ENCODE measurements at regions not wholly inside any gene's neighbourhood (a gene's known extent, or its start where the extent isn't known, plus 50 kb on each side); places are given as distances from the start of the nearest gene placed in this dataset.

DNA sequence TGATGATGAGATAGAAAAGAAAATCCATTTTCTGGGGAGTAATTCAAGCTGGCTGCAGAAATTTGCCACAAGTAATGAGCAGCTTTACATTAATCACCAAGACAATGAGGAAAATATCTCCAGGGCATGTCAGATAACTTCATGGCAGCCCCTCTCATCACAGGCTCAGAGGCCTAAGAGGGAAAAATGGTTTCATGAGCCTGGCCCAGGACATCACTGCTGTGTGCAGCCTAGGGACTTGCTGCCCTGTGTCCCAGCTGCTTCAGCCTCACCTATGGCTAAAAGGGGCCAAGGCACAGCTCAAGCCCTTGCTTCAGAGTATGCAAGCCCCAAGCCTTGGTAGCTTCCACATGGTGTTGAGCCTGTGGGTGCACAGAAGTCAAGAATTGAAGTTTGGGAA lies 161.7 kb downstream of the OPA1 start:
- no peak for DNase-seq (ENCODE audit: low read depth in 2 of 2)

DNA sequence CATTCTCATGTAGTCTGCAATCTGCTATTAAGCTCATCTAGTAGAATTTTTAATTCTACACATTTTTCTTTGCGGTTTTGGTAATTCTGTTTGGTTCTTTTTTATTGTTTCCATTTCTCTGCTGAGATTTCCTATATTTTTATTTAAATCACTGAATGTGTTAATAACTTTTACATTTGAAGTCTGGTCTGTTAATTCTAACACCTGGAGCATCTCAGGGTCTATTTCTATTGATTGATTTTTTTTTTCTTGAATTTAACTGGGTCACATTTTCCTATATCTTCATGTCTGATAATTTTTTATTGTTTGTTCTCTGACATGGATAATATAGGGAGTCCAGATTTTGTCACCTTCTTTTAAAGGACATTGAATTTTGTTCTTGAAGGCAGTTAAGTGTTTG lies 163.5 kb downstream of the OPA1 start:
- DNase-seq (ENCODE audit: low read depth in 2 of 2): no peak

DNA sequence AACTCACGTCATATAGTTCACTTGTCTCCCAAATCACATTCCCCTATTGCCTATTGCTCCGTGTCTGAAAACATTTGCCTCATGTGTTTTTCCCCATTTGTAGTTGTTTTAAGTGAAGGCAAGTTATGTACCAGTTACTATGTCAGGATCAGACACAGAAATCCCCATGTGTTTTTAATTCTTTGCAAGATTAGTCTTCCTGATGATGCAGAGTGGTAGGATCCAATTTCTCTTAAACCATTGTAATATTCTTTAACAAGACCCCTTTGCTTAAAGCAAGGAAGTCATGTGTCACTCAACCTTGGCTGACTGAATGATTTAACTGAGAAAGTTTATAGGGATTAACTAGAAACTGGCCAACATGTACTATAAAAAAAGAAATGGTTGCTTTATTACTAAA lies 164.4 kb downstream of the OPA1 start:
- DNase-seq (ENCODE audit: low read depth in 2 of 2): no peak

DNA sequence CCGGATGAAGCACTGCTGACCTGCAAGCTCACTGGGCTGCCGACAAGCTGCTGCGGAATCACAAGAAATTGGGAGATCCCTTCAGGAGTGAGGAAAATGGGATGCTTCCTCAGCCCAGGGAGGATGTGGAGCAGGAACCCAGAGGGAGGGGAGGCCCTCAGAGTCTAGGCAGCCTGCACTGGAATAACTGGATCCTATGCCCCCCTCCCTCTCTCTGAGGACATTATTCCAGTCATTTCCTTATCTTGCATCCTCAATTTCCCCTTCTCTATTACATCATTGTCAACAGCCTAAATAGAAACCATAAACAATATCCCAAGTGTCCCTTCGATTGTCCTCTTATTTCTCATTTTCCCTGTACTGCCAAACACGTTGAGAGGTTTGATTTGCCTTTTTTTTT lies 169.0 kb downstream of the OPA1 start:
- DNase-seq (ENCODE audit: low read depth in 2 of 2): no peak

DNA sequence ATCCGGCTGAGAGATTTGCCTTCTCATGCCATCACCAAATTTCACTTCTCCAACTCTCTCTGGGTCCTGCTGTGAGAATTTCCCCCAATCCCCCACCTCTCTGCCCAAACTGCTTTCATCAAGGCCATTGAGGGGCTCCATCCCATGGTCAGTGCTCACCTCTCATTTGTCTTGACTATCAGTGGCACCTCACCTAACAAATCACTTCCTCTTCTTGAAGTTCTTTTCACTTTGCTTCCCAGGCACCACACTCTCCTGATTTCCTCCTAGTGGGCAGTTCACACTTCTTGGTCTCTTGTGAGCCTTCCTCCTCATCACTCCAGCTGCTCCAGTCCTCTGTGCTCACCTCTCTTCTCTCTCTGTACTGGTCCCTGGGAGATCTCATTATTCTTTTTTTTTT lies 169.6 kb downstream of the OPA1 start:
- DNase-seq (ENCODE audit: low read depth in 2 of 2): no peak

DNA sequence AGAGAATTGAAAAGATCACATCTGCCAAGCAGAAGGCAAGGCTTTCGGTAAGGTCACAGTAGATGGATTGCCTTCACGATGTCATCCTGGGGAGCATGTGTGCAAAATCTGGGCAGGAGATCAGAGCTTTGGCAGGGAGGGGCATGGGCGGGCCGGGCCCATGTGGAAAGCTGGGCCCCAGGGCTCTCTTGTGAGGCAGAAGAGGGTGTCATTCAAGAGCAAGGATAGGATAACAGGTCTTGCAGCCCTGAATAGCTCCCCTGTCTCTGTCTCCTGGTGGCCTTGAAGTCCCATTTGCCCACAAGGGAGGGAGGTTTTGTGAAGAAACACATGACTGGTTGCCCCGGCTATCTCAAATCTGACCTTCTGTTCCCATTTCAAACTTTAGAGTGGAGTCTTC lies 172.0 kb downstream of the OPA1 start:
- DNase-seq (ENCODE audit: low read depth in 2 of 2): no peak

DNA sequence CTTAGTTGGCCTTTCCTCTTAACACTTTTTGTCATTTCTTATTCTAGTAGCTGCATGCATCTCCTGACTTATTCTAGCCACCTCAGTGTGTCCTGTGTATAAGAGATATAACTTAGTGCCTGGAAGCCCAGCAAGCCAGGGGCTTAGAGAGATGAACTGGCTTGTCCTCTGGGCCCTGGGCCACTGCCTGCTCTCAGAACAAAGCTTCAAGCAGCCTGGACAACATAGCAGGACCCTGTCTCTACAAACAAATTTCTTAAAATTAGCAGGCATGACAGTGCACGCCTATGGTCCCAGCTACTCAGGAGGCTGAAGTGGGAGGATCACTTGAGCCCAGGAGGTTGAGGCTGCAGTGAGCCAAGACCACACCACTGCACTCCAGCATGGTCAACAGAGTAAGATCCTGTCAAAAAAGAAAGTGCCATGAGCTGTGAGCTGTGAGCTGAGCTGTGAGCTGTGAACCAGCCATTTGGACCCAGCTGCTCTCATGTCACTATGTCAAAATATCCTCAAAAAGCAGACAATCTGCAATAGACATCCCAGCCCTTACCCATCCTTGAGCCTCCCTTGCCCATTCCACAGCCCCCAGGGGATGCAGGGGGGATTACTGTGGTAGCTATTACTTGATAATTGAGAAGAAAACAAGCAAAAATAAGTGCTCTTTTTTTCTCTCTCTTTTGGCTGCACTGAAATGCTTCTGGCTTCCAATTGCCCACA lies 174.5 kb downstream of the OPA1 start:
- no peak for DNase-seq (ENCODE audit: low read depth in 2 of 2)

DNA sequence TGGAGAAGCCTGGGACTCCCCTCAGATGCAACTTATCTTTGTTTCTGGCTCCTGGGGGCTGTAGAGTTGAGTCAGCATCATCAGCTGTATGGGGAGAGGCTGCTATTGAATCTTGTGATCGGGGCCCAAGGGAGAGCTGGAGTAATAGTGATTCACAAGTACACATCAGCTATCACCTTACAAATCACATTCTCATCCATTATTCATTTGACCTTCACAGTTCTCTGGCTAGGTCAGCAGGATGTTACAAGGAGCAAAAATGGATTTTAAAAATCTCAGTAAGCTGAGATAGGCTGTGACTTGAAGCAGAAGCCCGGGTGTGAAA lies 175.0 kb downstream of the OPA1 start:
- no peak for DNase-seq (ENCODE audit: low read depth in 2 of 2)

DNA sequence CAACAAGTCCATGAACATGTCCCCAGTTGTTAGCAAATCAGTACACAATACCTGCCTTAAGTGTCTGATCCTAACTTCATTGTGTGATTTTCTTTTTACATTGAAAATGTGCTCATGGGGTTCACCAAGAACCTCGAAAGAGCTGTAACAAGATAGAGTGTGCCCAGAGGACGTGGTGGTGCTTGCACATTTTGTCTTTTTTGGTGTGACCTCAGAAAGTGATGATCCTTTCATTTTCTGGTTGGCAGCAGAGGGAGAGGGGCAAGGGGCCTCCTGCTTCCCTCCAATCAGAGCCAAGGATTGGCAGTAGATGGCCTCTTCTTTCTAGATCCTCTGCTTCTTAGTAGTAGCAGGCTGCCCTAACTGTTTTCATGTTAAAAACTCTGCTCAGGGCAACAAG lies 176.4 kb downstream of the OPA1 start:
- DNase-seq (ENCODE audit: low read depth in 2 of 2): no peak

DNA sequence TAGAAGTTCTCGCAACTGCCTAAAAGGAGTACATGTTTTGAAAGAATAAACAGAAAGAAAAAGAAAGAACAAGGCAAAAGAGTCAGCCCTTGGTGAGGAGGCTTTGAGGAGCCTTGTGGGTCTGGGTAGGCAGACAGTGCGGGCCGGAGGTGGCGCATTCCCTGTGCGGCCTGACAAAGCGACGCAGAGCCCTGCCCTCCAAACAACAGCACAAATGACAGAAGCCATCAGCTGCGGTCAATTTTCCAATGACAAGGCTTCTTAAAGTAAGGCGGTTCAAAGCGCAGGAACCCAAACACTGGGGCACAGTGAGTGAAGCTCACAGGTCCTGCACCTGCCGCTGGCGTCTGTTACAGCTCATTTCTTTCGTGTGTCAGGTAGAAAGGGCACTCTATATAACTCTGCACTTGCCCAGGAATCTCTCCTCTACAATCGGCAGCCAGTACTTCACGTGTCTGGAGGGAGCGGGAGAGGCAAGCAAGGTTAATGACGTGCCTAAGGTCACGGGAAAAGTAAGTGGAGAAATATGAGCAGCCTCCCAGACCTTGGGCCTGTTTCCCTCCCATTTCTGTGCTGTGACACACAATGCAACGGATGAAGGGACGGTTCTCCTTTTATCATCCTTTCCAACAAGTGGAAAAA lies 178.1 kb downstream of the OPA1 start:
- no peak for DNase-seq (ENCODE audit: low read depth in 2 of 2)

DNA sequence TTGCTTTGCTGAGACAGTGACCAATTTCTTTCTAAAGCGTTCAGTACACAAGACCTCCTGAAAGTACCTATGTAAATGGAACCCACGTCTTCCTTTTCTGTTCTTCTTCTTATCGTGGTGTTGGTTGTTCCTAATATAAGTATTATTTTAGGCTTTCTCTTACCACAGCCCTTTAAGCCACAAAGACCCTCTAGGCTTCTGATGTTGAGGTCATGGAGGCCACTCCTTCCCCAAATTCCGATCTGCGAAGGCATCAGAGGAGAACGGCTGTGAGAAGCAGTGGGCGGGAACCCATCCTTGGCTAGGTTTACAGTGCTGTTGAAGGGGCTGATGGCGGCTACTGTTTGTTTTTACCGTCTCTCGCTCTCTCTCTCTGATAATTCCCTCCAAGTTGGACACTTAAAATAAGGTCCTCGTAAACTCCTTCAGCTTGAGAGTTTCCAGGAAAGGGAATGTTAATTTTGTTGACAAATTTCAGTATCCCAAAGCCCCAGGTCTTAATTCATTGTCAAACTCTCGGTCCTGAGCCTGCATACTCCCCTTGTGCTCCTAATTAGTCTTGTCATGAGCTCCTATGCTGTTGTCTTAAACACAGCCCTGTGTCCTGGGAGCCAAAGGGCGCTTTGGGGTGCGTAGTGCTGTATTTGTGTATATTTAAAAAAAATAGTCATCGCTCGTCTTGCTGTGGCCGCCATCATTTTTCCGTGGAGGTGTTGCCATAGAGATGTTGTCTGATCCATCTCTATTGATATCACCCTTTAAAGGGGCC lies 178.8 kb downstream of the OPA1 start:
- DNase-seq (ENCODE audit: low read depth in 2 of 2): no peak

DNA sequence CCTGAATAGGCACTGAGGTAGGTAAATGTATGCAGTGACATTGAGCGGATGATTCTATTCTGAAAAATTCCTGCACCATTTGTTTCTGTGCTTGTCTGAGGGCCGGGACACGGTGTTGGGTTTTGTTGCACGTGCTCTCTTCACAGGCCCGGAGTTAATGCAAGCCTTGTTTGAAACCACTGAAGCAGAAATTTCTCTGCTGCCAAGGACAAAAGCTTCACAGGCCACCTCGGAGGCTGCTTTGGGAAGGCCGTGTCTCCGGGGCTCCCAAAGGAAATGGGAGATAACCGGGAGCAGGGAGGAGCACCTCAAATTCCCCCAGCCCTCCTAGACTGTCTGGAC lies 179.4 kb downstream of the OPA1 start:
- no peak for DNase-seq (ENCODE audit: low read depth in 2 of 2)

DNA sequence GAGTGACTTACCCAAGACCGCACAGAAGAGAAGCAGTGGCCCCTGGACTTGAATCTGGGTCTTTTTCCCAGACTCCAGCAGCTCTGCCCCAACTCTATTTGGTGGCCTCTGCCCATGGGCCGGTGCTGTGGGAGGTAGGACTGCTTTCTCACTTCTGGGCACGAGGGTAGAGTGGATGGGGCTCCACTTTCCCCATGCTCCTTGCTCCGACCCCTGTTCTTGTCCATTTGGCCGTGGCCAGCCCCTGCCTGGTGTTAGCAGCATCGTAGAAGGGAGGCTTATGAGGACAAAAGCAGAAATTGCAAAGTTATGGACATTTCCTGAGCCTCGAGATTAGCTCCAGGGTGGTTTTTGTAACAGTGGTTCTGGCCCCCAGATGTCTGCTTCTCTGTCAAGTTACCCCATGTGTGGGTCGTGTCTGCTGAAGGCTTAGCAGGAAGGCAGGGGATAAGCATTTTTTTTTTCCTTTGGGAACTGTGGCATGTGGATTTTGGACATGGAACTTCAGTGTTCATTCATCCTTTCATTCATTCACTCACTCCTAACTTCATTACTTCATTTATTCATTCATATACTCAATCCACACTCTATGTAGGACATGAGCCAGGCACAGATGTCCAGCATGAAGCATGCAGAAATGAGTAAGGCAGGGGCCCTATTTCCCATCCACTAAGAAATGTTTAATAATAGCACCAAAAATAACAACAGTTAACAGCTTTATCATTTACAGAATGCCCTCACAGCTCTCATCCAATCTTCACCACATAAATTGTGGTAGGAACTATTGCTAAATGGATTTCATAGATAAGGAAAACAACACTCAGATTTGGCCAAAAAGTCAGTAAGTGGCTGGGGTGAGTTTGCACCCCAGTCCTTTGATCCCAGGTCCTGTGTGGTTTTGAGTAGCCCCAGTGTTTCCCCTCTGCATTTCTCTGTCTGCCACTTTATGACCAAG lies 180.5 kb downstream of the OPA1 start:
- DNase-seq (ENCODE audit: low read depth in 2 of 2): no peak

DNA sequence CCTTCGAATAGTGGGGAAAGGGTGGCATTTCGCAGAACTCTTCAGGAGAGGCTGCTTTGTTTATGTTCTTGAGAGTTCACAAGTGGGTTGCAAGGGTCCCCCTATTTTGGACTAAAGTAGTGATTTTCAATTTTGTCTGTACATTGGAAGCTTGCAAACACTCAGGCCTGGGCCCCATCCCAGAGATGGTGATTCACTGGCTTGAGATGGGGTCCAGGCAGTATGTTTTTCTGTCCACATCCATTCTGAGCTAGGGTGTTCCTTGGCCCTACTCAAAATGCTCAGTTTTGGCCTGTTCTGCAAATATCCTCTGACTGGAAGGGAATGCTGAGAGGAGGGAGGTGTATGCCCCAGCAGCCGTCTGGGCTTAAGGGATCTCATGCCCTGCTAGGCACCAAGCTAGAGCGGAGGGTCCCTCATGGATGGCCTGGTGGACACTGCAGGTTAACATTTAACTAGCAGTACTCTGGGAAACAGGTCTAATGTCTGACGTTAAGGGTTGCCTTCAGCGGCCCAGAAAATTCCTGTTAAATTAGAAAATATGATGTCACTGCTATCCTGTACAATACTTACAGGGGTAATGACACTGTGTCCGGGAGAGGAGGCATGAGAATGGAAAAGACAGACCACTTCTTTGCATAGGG lies 181.4 kb downstream of the OPA1 start:
- no peak for DNase-seq (ENCODE audit: low read depth in 2 of 2)

DNA sequence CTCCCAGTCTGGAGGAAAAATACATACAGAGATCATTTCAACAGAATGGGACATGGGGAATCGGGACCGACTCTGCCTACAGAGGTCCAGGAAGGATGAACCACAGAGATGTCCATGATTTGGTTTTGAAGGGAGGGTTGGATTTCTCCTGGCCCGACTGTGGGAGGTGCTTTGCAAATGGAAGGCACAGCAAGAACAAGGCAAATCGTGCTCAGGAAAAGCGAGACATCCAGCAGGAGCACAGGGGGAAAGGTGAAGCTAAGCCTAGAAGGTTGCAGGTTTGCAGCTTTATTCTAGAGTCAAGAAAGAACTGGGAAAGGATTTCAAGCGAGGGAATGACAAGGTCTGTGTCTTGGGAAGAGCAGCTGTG lies 181.9 kb downstream of the OPA1 start:
- no peak for DNase-seq (ENCODE audit: low read depth in 2 of 2)

DNA sequence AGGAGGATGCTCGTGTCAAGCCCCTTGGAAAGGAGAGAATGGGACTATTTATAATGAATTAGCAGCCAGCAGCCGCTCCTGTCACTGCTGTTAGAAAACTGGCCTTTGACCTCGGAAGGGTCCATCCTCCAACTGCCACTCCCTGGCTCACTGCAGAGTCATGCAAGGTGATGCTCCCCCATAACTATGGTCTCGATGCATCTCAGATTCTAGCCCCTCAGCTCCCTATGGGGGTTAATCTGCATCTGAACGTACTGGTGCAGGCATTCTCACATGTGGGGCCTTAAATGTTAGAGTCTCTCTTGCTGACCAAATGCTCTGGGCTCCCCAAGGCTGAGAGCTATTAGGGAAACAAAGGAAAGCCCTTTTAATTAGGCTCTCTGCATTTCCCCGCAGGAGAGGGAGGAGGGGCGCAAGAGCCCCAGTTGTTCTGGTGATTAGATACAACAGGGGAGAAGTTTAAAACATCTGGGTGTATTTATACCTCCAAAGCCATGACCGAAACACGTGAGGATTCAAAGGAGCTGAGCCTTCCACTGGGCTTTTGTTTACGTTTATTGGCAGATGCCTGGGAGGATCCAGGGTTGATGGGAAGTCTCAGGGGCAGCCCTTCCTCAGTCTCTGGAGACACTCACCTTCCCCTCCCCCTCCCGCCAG lies 182.5 kb downstream of the OPA1 start:
- DNase-seq (ENCODE audit: low read depth in 2 of 2): no peak

DNA sequence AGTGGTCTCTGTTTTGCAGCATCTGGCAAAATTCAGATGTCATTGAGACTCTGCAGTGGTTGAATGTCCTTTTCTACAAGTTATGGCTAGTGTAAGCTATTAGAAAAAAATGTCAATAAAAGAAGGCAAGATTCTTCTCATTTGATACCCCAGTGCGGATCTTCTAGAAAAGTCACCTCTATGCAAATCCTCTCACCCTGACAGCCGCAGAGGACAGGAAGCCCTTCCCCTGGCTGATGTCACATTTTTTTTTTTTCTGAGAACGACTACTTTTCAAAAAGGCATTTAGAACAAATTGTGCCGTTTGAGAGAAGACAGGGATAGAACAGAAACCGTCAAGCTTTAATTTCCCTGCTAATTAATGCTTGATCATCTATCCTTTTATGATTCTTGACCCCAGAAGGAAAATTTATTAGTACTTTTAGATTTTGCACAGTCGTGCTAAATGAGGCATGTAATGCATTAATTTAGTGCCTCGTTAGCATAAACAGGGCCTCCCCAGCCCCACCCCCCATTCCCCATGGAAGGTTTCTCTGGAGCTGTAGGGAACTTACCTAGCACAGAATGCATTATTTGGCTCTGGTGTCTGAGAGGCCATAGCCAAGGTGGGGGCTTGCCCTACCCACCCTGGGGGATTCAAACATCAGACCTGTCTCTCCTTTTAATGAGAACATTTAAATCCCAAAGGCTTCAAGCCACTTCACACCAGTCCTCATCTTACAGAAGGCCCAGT lies 183.8 kb downstream of the OPA1 start:
- no peak for DNase-seq (ENCODE audit: low read depth in 2 of 2)

DNA sequence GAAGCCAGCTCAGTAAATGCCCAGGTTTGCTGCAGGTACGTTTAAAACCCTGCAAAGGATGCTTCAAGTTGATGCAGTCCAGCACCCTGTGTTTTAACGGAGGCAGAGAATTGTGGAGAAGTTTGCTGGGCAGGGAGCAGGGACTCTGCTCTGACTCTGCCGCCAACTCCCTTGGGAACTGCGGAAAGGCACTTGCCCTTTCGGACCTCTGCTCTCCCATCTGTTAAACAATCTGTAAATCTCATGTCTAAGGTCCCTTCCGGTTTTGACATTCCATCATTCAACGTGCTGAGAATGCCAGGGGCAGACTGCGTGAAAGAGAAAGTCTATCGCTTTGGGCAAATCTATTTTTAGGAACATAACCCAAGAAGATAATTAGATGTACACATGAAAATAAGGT lies 184.5 kb downstream of the OPA1 start:
- no peak for DNase-seq (ENCODE audit: low read depth in 2 of 2)

DNA sequence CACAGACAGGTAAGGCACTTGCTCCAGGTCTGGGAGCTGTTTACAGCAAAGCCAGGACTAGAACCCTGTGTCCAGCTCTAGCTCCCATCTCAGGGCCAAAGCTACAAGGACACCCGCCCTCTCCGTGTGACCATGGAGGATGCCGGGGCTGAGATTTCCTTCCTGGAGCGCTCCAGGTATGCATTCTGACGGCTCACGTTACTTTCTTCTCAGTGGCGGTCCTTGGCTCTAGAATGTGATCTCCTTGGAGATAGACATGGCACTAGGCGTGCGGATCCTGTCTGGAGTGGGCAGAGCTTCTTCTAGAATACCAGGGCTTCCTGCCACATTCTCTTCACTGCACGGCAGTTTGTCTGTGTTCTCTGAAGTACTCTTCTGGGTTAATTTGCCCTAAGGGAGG lies 185.7 kb downstream of the OPA1 start:
- DNase-seq (ENCODE audit: low read depth in 2 of 2): no peak

DNA sequence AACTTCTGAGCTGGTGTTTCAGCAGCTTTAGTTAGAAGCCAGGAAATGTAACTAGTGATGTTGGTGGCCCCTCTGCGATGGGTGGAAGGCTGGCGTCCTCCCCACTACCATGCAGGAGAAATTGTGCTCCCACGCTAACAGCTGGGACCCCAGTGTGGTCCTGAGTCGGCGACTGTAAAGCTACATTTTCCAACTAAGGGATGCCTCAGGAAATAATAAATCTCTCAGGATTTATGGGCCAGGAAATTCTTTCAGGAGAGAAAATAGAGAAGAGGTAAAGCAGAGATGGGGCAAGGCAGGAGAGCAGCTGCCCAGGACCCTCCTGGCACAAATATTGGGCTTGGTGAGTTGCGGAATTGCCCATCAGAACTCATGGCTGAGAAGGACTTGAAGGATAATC lies 186.9 kb downstream of the OPA1 start:
- no peak for DNase-seq (ENCODE audit: low read depth in 2 of 2)

DNA sequence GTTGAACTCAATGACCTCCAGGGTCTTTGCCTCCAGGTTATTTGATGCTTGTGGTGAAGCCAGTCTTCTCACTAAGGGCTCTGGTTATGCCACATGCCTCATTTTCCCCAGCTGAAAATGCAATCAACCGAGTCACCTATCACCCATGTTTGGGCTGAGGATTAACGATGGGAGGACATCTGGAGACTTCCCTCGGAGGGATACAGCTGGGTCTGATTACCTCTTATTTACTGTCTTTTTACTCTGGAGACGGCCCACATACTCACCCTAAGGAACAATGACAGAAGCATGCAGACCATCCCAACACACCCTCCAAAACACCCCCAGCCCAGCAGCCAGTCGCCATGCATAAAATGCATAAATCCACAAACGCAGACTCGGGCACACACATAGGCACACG lies 187.4 kb downstream of the OPA1 start:
- DNase-seq (ENCODE audit: low read depth in 2 of 2): no peak
